HK-2 (cell line): ENCODE measurements at regions not wholly inside any gene's neighbourhood (a gene's known extent, or its start where the extent isn't known, plus 50 kb on each side); places are given as distances from the start of the nearest gene placed in this dataset.
"Not testable (repeated sequence)": the region's sequence is repeated elsewhere in the genome, so short reads cannot be mapped to it uniquely, and the experiment has no call there.

Experiments
- DNase-seq: peaks from one replicate; pipeline ENCODE4 v3.0.0-alpha.2; 2018; ENCODE audit not compliant: unreplicated experiment

GRCh38 chrX:65825226-65825625, 157.8 kb downstream of the MSN start:
- not testable (repeated sequence) for DNase-seq

- DNase-seq, result no peak
These were observed 154.5 kb downstream of the MSN start for GRCh38 chrX:65821721-65822496.

- not testable (repeated sequence) for DNase-seq
These were observed 152.5 kb downstream of the MSN start for GRCh38 chrX:65819983-65820382.

- DNase-seq, result no peak
These were observed 145.8 kb downstream of the MSN start for GRCh38 chrX:65813245-65813644.

GRCh38 chrX:65811558-65812228, 144.2 kb downstream of the MSN start:
- no peak for DNase-seq
